MM.1S (cell line): ENCODE measurements at regions not wholly inside any gene's neighbourhood (a gene's known extent, or its start where the extent isn't known, plus 50 kb on each side); places are given as distances from the start of the nearest gene placed in this dataset.

Source experiments
- CTCF ChIP-seq: fragments of 300-600 bp; sonication (generic); IDR thresholded peaks from 2 replicates; pipeline ENCODE4 v1.5.1; 2016; ENCODE audit warnings: antibody characterized with exemption, low read length, mixed read lengths
- EZH2 ChIP-seq: fragments of 300-600 bp; sonication (generic); optimal IDR thresholded peaks from 2 replicates; pipeline ENCODE3; 2017; ENCODE audit warnings: low read depth, mild to moderate bottlenecking, antibody characterized with exemption, low read length, mixed read lengths
- EZH2phosphoT487 ChIP-seq: fragments of 300-600 bp; sonication (generic); IDR thresholded peaks from 2 replicates; pipeline ENCODE4 v1.6.1; 2018; ENCODE audit warnings: antibody characterized with exemption, low read length

GRCh38 chr1:143748906-143749305 is 222.9 kb downstream of the FAM72C start:
- no peak for TF ChIP-seq CTCF
- no peak for TF ChIP-seq EZH2
- TF ChIP-seq EZH2phosphoT487 = no peak
